Adrenal gland (tissue), 9 donors: ENCODE measurements at regions not wholly inside any gene's neighbourhood (a gene's known extent, or its start where the extent isn't known, plus 50 kb on each side); places are given as distances from the start of the nearest gene placed in this dataset.

Experiments used
- DNase-seq, 7 donors: peaks; one replicate each; pipeline ENCODE4 v3.0.0-alpha.2; 2019 to 2020
- H3K27ac ChIP-seq, 5 donors: fragments of 200-600 bp; sonication (generic) in 4 of 5; 1 replicate in 3 of 5; 2 replicates in 2 of 5; pipeline versions ENCODE4 v1.5.1 to v1.8.0; 2016 to 2020; ENCODE audit warnings: mild to moderate bottlenecking in 1 of 5
- H3K27me3 ChIP-seq: fragments of 200-600 bp; 2 replicates; pipeline ENCODE4 v1.8.0; 2021
- H3K36me3 ChIP-seq, 2 donors: fragments of 200-600 bp; replicated peaks in 1 of 2; 1 replicate in 1 of 2; 2 replicates in 1 of 2; pipeline versions ENCODE4 v1.5.1 to v1.8.0; 2018 to 2022
- H3K4me1 ChIP-seq, 2 donors: fragments of 200-600 bp; replicated peaks in 1 of 2; 1 replicate in 1 of 2; 2 replicates in 1 of 2; pipeline versions ENCODE4 v1.5.1 to v1.8.0; 2018 to 2021
- H3K4me3 ChIP-seq, 4 donors: fragments of 200-600 bp; sonication (generic) in 3 of 4; one replicate each; pipeline ENCODE4 v1.5.1; 2016 to 2018
- H3K9me3 ChIP-seq, 3 donors: fragments of 200-600 bp; sonication (generic) in 1 of 3; replicated peaks in 1 of 3; 1 replicate in 2 of 3; 2 replicates in 1 of 3; pipeline versions ENCODE4 v1.5.1 to v1.8.0; 2016 to 2021
- POLR2A ChIP-seq, 2 donors: fragments of 450-650 bp; IDR thresholded peaks; one replicate each; pipeline ENCODE4 v1.6.1; 2017; ENCODE audit warnings: antibody characterized with exemption in 2 of 2, mild to moderate bottlenecking in 2 of 2, moderate library complexity in 1 of 2
- WGBS, 4 donors: extraction: QIAGEN DNeasy Blood & Tissue Kit in 2 of 4; methylation state at CpG; one replicate each; pipeline versions ENCODE4 v1.1.5 to v1.1.7; 2013 to 2017; 5-methylcytosine and 5-hydroxymethylcytosine counted together
- intact Hi-C, 2 donors: fragments of 100-400 bp; cut with DNase I; formaldehyde crosslinking; loops; one replicate each; pipeline versions ENCODE4 v1.14.1 to v1.15.0; 2022 to 2023
- TF ChIP-seq, protein P1 (sequence below), 6 experiments: fragments of 450-650 bp in 4 of 6; fragments of 200-600 bp in 2 of 6; sonication (generic) in 1 of 6; IDR thresholded peaks; 1 replicate in 5 of 6; 2 replicates in 1 of 6; pipeline versions ENCODE4 v1.5.1 to v1.8.0; 2016 to 2021; ENCODE audit warnings: antibody characterized with exemption in 6 of 6, mild to moderate bottlenecking in 2 of 6, moderate library complexity in 1 of 6
- donor health status: healthy with polysubstance abuse.
- donor health status: Bipolar disorder and iron deficiency.
- donor health status: DM: yes; HTN: yes; CAD: no.
- donor health status: DM: no; HTN: no; CAD: no.
- donor health status: DM: no; HTN: no; CAD: no.

DNA sequence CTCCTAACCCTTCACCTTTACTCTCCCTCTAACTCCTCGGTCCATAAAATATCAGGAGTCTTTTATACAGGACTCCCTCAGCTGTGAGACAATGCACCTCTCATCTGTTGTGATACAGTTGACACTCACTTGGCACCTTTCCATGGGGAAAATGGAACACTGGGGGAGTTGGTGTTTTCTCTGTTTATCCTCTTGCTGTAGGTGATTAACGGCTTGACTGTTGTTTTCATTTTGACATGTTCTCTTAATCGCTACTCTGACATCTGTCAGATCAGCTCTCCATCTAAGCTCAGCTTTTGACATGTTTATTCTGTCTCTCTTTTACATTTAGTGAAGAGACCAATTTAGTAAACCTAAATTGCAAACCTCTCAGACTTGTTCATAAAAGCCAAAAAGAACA lies 604.8 kb downstream of the TRAM1L1 start:
- H3K27me3 ChIP-seq: no peaks in the 10 kb centered on the region
- intact Hi-C loops: no loop called here
- TF ChIP-seq, protein P1, sequence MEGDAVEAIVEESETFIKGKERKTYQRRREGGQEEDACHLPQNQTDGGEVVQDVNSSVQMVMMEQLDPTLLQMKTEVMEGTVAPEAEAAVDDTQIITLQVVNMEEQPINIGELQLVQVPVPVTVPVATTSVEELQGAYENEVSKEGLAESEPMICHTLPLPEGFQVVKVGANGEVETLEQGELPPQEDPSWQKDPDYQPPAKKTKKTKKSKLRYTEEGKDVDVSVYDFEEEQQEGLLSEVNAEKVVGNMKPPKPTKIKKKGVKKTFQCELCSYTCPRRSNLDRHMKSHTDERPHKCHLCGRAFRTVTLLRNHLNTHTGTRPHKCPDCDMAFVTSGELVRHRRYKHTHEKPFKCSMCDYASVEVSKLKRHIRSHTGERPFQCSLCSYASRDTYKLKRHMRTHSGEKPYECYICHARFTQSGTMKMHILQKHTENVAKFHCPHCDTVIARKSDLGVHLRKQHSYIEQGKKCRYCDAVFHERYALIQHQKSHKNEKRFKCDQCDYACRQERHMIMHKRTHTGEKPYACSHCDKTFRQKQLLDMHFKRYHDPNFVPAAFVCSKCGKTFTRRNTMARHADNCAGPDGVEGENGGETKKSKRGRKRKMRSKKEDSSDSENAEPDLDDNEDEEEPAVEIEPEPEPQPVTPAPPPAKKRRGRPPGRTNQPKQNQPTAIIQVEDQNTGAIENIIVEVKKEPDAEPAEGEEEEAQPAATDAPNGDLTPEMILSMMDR (IDR thresholded peaks at IDR 0.05): no peak
- TF ChIP-seq POLR2A (IDR thresholded peaks at IDR 0.05): no peak
- no peaks in the 10 kb centered on the region for H3K9me3 ChIP-seq
- 75 to 83% (median 79%) methylated on average over 3 of the region's 3 CpGs for WGBS, 4 donors
- no peak overlapping the region for H3K27ac ChIP-seq
- no peak overlapping the region for H3K4me3 ChIP-seq
- no peaks in the 10 kb centered on the region for H3K36me3 ChIP-seq
- DNase-seq: no peak
- H3K4me1 ChIP-seq: no peaks in the 10 kb centered on the region

DNA sequence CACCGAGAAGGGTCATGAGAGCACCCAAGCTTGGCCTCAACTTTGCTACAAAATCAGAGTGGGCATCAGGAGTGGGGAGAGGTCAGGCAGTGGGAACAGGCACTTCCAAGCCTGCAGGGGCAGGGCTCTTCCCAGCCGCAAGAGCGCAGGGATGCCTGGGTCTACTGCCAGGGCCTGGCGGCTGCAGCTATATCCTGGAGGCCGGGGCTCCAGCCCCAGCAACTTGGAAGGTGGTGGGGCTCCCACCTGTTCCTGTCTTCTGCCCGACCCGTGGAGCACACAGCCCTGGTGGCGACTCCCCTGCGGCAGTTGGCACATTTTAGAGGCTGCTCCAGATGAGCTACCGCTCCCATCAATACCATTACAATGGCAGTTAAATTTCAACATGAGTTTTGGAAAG lies 607.0 kb downstream of the TRAM1L1 start:
- H3K27ac ChIP-seq: no peak overlapping the region
- no peak for DNase-seq
- H3K27me3 ChIP-seq: no peaks in the 10 kb centered on the region
- no peak overlapping the region for H3K4me3 ChIP-seq
- H3K36me3 ChIP-seq: no peaks in the 10 kb centered on the region
- H3K9me3 ChIP-seq: no peaks in the 10 kb centered on the region
- TF ChIP-seq, protein P1 (IDR thresholded peaks at IDR 0.05): no peak
- no peak for TF ChIP-seq POLR2A (IDR thresholded peaks at IDR 0.05)
- 91 to 100% (median 96%) methylated on average over 5 to 10 of the region's 10 CpGs for WGBS, 4 donors
- no peaks in the 10 kb centered on the region for H3K4me1 ChIP-seq
- intact Hi-C loops: no loop called here

DNA sequence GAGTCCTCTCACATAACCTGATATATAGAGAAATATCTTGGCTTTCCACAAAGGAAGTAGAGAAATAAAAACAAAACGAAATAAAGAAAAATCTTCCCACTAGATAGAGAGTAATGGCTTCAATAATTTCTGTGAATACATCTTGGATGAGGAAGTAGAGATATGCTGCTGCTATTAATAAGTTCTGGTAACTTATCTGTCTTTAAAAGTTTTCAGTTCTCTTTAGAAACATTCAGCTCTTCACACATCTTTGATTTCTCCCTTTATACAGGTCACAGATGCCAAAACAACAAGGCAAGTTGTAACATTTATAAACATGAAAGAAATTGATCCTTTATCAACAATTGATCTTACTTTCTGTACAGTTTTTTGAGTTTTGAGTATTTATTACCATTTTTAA lies 615.8 kb downstream of the TRAM1L1 start:
- no peak for TF ChIP-seq POLR2A (IDR thresholded peaks at IDR 0.05)
- TF ChIP-seq, protein P1 (IDR thresholded peaks at IDR 0.05): no peak
- no peaks in the 10 kb centered on the region for H3K27me3 ChIP-seq
- H3K36me3 ChIP-seq: no peaks in the 10 kb centered on the region
- no peaks in the 10 kb centered on the region for H3K9me3 ChIP-seq
- no peak overlapping the region for H3K27ac ChIP-seq
- no peak for DNase-seq
- H3K4me1 ChIP-seq: no peaks in the 10 kb centered on the region
- intact Hi-C loops: no loop called here
- 25 to 56% (median 43%) methylated on average over 1 of the region's 1 CpG for WGBS, 4 donors
- H3K4me3 ChIP-seq: no peak overlapping the region

DNA sequence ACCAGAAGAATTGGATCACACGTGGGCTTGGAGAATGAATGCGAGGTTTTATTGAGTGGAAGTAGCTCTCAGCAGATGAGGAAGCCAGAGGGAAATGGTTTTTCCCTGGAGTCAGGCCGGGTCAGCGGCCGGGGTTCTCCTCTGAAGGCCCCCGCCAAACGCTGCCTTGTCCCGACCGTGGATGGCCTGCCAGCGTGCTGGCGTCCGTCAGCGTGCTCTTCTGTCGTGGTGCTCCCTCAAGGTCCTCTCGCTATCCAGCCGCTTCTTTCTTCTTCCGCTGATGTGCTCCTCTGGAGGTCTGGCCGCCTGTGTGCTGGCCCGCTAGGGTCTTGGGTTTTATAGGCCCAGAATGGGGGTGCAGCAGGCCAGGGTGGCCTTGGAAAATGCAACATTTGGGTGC lies 632.2 kb downstream of the TRAM1L1 start:
- no peaks in the 10 kb centered on the region for H3K27me3 ChIP-seq
- TF ChIP-seq POLR2A (IDR thresholded peaks at IDR 0.05): no peak
- TF ChIP-seq, protein P1 (IDR thresholded peaks at IDR 0.05): no peak
- no peaks in the 10 kb centered on the region for H3K36me3 ChIP-seq
- 94 to 97% (median 96%) methylated on average over 19 of the region's 19 CpGs for WGBS, 4 donors
- DNase-seq: no peak
- intact Hi-C loops: no loop called here
- no peaks in the 10 kb centered on the region for H3K9me3 ChIP-seq
- H3K27ac ChIP-seq: no peak overlapping the region
- H3K4me1 ChIP-seq: no peaks in the 10 kb centered on the region
- no peak overlapping the region for H3K4me3 ChIP-seq
